HG03135 (cell line): ENCODE measurements at regions not wholly inside any gene's neighbourhood (a gene's known extent, or its start where the extent isn't known, plus 50 kb on each side); places are given as distances from the start of the nearest gene placed in this dataset.
"Not testable (repeated sequence)": the region's sequence is repeated elsewhere in the genome, so short reads cannot be mapped to it uniquely, and the experiment has no call there.

Experiments
- ATAC-seq: cut with Tn5 transposase; IDR thresholded peaks from one replicate; pipeline ENCODE4 v1.9.1; 2021; ENCODE audit warnings: mild to moderate bottlenecking, moderate library complexity; ENCODE audit not compliant: unreplicated experiment

DNA sequence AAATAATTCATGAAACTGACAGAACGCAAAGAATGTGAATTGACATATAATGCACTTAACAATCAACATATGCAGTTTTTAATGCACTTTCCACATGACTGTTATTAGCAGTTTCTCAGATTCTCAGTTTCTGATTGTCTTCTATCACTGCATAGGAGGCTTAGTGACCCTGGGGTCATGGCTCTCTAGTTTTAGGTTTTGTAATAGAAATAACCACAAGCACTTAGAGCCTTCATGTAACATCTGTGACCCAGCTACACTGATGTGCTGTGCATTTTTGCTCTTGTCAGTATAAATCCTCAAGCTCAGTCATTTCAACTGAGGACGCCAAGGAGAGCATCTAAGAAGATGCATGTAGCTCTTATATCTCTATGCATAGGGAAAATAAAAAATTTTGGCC is 163.1 kb upstream of the IZUMO3 start:
- no peak for ATAC-seq

- ATAC-seq, result no peak
These were observed 153.3 kb upstream of the IZUMO3 start for GRCh38 chr9:24698881-24699518.

DNA sequence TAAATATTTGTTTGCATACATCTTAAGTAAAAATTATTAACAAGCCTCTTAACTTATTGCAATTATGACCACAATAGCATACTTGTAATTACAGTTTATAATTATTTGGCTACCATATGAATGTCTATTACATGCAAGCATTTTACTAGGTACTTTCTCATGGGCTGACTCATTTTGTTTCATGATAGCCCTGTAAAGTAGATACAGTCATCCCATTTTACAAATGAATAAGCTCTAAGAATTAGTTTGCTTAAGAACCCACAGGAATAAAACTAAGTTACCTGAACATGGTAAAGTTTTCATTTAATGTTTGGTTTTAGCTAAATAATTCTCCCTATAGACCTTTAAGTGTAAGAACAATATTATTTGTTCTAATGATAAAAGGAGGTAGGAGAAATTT is 126.6 kb upstream of the IZUMO3 start:
- ATAC-seq, result no peak

- ATAC-seq, result no peak
These were observed 111.7 kb upstream of the IZUMO3 start for GRCh38 chr9:24657387-24657786.

GRCh38 chr9:24652181-24652580 is 106.5 kb upstream of the IZUMO3 start:
- no peak for ATAC-seq

DNA sequence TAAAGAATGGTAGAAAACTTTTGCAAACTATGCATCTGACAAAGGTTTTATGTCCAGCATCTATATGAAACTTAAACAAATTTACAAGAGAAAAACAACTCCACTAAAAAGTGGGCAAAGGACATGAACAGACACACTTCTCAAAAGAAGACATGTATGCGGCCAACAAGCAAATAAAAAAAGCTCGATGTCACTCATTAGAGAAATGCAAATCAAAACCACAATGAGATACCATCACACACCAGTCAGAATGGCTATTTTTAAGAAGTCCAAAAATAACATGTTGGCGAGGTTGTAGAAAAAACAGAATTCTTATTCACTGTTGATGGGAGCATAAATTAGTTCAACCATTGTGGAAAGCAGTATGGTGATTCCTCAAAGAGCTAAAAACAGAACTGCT is 83.1 kb upstream of the IZUMO3 start:
- ATAC-seq, result not testable (repeated sequence)

- ATAC-seq, result no peak
These were observed 79.4 kb upstream of the IZUMO3 start for GRCh38 chr9:24625097-24625496.

DNA sequence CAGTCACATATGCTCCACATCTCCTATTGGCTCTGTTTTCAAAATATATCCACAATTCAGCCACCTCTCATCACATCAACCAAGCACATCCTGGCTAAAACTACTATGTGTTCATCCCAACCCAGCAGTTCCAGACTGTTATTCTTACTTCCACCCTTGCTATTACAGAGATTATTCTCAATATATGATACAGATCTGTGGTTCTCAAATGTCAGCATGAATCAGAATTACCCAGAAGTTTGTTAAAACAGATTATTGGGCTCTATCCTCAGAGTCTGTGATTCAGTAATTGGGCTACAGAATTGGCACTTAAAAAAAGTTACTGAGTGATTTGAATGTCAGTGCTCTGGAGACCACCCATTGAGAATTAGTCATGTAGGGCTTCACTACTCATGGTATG is 78.8 kb upstream of the IZUMO3 start:
- ATAC-seq, result no peak

GRCh38 chr9:24620741-24621140 is 75.0 kb upstream of the IZUMO3 start:
- no peak for ATAC-seq

DNA sequence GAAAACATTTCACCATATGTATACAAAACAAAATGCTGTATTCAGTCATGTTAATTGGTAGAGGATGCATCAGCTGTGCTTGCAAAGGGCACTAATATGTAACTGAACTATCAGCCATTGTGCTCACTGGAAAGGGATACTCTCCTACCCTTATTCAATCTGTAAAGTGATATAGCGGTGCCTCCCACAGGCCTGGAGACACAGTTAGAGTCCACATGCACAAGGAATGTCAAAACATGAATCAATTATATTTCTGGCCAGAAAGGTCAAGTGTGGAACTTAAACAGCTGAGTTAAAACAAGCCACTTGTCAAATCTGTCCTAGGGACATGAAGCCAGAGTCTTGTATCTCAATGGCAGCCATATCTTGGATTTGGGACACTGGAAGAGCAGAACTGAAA is 71.2 kb upstream of the IZUMO3 start:
- ATAC-seq, result no peak

DNA sequence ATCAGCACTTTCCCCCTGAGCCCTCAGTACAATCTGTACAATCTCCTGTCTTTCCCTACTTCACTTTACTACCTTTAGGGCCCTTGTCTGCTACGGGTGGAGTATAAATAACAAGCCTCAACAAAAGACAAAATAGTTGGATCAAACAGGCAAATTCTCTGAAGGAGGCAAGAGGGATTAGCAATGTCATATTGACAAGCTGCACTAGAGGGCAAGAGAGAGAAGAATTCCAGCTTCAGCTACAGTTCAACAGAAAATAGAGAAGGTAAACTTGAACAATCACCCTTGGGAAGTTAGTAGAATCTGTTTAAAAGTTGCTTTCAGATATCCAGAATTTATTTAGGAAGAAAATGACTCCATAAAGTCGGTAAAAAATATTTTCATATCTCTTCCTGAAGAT is 68.4 kb upstream of the IZUMO3 start:
- ATAC-seq, result no peak

DNA sequence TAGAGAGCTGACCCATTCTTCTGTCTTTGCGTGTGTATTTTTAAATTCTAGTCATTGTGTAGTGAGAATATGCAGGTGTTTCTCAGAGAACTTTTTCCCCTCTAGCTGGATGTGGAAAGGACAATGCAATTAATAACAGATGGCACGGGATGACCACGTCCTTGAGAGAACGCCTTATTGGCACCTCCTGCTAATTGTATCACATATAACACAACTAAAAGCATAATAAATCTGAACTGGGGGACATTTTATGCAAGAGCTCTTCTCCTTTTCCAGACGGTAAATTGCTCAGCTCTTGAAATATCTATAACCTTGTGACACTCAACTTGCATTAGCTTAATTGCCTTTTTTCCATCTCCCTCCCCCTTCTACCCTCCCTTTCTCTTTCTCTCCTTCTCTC is 62.9 kb upstream of the IZUMO3 start:
- ATAC-seq, result no peak

GRCh38 chr9:24602693-24603352 is 57.1 kb upstream of the IZUMO3 start:
- ATAC-seq, result no peak
